Cardiac fibroblast (primary cell): ENCODE measurements at regions not wholly inside any gene's neighbourhood (a gene's known extent, or its start where the extent isn't known, plus 50 kb on each side); places are given as distances from the start of the nearest gene placed in this dataset.

ENCODE experiments used
- DNase-seq, 2 donors: peaks; one replicate each; pipeline versions ENCODE4 v3.0.0 to v3.0.0-alpha.2; 2010; ENCODE audit warnings: low read depth in 2 of 2
- H3K4me3 ChIP-seq, 2 donors: replicated peaks in 1 of 2; 1 replicate in 1 of 2; 2 replicates in 1 of 2; pipeline ENCODE4 v1.5.1; 2011; ENCODE audit warnings: low read depth in 2 of 2, low read length in 2 of 2, mild to moderate bottlenecking in 2 of 2, moderate library complexity in 1 of 2
- TF ChIP-seq, protein P1 (sequence below): IDR thresholded peaks from one replicate; pipeline ENCODE4 v1.5.1; 2011; ENCODE audit warnings: low read depth, mild to moderate bottlenecking, low read length, inconsistent platforms

GRCh38 chr1:164308101-164308500 is 250.9 kb upstream of the PBX1 start:
- TF ChIP-seq, protein P1, sequence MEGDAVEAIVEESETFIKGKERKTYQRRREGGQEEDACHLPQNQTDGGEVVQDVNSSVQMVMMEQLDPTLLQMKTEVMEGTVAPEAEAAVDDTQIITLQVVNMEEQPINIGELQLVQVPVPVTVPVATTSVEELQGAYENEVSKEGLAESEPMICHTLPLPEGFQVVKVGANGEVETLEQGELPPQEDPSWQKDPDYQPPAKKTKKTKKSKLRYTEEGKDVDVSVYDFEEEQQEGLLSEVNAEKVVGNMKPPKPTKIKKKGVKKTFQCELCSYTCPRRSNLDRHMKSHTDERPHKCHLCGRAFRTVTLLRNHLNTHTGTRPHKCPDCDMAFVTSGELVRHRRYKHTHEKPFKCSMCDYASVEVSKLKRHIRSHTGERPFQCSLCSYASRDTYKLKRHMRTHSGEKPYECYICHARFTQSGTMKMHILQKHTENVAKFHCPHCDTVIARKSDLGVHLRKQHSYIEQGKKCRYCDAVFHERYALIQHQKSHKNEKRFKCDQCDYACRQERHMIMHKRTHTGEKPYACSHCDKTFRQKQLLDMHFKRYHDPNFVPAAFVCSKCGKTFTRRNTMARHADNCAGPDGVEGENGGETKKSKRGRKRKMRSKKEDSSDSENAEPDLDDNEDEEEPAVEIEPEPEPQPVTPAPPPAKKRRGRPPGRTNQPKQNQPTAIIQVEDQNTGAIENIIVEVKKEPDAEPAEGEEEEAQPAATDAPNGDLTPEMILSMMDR = no peak
- no peak for DNase-seq
- H3K4me3 ChIP-seq = no peak overlapping the region

GRCh38 chr1:164310166-164310565 is 248.8 kb upstream of the PBX1 start:
- peak in 1 of 2 donors; percentile 71 for DNase-seq
- TF ChIP-seq, protein P1 = no peak
- H3K4me3 ChIP-seq = no peak overlapping the region

DNA sequence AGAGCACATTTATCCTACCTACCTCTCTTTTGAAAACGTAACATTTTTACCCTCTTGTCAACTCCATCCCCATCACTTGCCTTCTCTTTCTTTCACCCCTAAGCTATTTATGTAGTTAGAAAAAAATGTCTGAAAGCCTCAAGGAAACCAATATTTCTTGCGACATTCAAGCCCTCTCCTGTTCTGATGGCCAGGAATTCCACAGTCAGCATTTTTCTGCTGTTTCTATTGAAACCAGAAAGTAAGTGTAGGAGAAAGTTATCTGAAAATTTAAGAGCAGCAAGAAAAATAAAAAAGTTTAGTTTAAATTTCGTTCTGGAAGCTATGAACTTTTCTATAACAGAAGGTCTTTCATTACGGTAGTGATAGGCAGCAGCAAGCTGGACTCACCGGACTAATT is 247.6 kb upstream of the PBX1 start:
- no peak for DNase-seq
- TF ChIP-seq, protein P1 = no peak
- no peak overlapping the region for H3K4me3 ChIP-seq

DNA sequence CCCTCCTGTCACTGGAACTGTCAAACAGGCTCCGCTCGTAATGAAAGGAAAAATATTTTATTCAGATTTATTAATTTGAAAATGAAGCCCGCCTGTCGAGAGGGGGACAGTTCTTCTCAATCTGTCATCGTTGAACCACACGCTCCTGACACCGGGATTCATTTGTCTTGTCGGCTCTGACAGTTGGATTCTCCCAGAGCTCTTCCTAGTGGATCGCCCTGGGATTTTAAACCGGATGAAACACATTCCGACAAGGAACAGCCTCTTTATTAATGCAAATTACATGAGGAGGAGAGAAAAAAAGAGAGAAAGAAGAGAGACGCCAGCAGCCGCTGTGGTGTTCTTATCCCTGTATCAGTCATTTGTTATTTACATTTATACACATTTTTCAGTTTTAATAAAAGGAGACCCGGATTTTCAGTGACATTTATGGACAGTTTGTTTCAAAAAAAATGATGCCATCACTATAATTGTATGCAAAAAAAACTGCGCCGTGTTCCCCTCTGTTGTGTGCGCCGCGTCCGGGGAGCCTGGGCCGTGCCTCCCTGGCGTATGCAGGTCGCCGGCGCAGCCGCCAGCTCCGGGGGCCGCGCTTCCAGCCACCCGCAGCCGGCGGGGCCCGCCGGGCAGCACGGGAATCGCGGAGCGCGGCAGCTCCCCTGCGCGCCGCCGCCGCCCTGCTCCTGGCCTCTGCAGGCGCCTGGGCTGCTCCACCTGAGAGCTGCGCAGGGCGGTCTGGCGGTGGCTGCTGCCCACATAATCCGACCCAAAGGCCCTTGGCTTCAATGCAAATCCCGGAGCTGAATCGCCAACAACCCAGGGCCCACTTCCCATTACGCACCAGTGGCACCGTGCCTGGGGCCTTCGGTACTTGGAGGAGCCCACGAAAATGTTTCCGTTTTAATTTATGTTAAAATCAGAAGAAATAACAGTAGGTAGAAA is 237.9 kb upstream of the PBX1 start:
- H3K4me3 ChIP-seq = peak overlapping the region; percentile 25 to 41
- DNase-seq = peak; percentile 15 to 32
- TF ChIP-seq, protein P1 = no peak

GRCh38 chr1:164325786-164326185 is 233.2 kb upstream of the PBX1 start:
- no peak for DNase-seq
- TF ChIP-seq, protein P1 = no peak
- no peak overlapping the region for H3K4me3 ChIP-seq

- no peak for DNase-seq
- H3K4me3 ChIP-seq = no peak overlapping the region
- TF ChIP-seq, protein P1 = no peak
These were observed 225.6 kb upstream of the PBX1 start for GRCh38 chr1:164333387-164333786.
